Mucosa of descending colon (tissue), 3 donors: ENCODE measurements at regions not wholly inside any gene's neighbourhood (a gene's known extent, or its start where the extent isn't known, plus 50 kb on each side); places are given as distances from the start of the nearest gene placed in this dataset.

Source experiments
- ATAC-seq: fragments of 200-7000 bp; cut with Tn5 transposase; one replicate; pipeline ENCODE4 v1.9.1; 2020; ENCODE audit warnings: mild to moderate bottlenecking, moderate library complexity
- DNase-seq, 3 donors: peaks; one replicate each; pipeline ENCODE4 v3.0.0-alpha.2; 2020
- H3K36me3 ChIP-seq: fragments of 200-600 bp; one replicate; pipeline ENCODE4 v1.8.0; 2021; ENCODE audit warnings: low read depth, mild to moderate bottlenecking
- H3K4me1 ChIP-seq: fragments of 200-600 bp; one replicate; pipeline ENCODE4 v1.8.0; 2021; ENCODE audit warnings: low read depth, mild to moderate bottlenecking
- H3K4me3 ChIP-seq: fragments of 200-600 bp; one replicate; pipeline ENCODE4 v1.8.0; 2021; ENCODE audit warnings: mild to moderate bottlenecking
- H3K9me3 ChIP-seq: fragments of 200-600 bp; one replicate; pipeline ENCODE4 v1.8.0; 2021; ENCODE audit warnings: mild to moderate bottlenecking
- intact Hi-C, 2 donors: fragments of 100-400 bp; cut with DNase I in 1 of 2; cut with micrococcal nuclease in 1 of 2; formaldehyde crosslinking; loops; one replicate each; pipeline versions ENCODE4 v1.11.0 to v1.11.1; 2022; cut with DNase I, micrococcal nuclease
- TF ChIP-seq, protein P1 (sequence below): fragments of 200-600 bp; IDR thresholded peaks from one replicate; pipeline ENCODE4 v1.8.0; 2022; ENCODE audit warnings: antibody characterized with exemption, mild to moderate bottlenecking
- donor health status: DM: no; HTN: no; CAD: no; lungs with moderate emphysema.
- donor health status: DM: no; HTN: no; CAD: no.
- donor health status: DM: no; HTN: yes; CAD: no.

DNA sequence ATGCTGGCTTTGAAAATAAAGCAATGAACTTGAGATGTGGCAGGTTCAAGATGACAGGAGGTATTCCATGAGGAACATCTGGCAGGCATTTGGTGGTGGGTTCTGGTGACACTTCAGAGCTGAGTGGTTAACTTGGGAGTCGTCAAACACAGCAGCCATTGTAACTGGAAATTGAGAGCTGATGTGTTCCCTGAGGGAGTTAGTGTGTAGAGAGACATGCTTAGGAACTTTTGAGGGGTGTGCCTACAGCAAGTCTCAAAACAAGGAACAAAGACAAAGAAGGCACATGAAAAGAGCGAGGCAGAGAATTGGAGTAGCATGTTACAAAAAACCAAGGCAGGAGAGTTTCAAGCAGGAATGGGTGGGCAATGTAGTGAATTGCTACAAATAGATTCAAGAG, 53.9 kb upstream of the KL start:
- Histone ChIP-seq H3K4me3 (no peak overlapping the region), H3K9me3 (no peaks in the 10 kb centered on the region), H3K4me1 (no peaks in the 10 kb centered on the region), H3K36me3 (no peaks in the 10 kb centered on the region)
- ATAC-seq (no peak), DNase-seq (no peak)
- intact Hi-C loops = no loop called here
- TF ChIP-seq, protein P1, sequence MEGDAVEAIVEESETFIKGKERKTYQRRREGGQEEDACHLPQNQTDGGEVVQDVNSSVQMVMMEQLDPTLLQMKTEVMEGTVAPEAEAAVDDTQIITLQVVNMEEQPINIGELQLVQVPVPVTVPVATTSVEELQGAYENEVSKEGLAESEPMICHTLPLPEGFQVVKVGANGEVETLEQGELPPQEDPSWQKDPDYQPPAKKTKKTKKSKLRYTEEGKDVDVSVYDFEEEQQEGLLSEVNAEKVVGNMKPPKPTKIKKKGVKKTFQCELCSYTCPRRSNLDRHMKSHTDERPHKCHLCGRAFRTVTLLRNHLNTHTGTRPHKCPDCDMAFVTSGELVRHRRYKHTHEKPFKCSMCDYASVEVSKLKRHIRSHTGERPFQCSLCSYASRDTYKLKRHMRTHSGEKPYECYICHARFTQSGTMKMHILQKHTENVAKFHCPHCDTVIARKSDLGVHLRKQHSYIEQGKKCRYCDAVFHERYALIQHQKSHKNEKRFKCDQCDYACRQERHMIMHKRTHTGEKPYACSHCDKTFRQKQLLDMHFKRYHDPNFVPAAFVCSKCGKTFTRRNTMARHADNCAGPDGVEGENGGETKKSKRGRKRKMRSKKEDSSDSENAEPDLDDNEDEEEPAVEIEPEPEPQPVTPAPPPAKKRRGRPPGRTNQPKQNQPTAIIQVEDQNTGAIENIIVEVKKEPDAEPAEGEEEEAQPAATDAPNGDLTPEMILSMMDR = no peak

DNA sequence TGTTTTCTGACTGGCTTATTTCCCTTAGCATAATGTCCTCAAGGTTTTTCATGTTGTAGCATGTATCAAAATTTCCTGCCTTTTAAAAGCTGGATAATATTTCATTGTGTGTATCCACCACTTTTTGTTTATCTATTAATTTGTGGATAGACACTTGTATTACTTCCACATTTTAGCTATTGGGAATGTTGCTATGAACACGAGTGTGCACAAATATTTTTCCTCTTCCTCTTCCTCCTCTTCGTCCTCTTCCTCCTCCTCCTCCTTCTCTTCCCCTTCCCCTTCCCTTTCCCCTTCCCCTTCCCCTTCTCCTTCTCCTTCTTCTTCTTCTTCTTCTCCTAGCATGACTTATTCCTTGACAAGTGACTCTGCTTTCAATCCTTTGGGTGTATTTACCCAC, 51.2 kb upstream of the KL start:
- DNase-seq (no peak), ATAC-seq (no peak)
- intact Hi-C loops = no loop called here
- Histone ChIP-seq H3K4me1 (no peaks in the 10 kb centered on the region), H3K9me3 (no peaks in the 10 kb centered on the region), H3K36me3 (no peaks in the 10 kb centered on the region), H3K4me3 (no peak overlapping the region)
- TF ChIP-seq, protein P1 = no peak
